Naive thymus-derived CD8-positive, alpha-beta T cell (primary cell): ENCODE measurements at regions not wholly inside any gene's neighbourhood (a gene's known extent, or its start where the extent isn't known, plus 50 kb on each side); places are given as distances from the start of the nearest gene placed in this dataset.
"Not testable (repeated sequence)": the region's sequence is repeated elsewhere in the genome, so short reads cannot be mapped to it uniquely, and the experiment has no call there.

Source experiments
- ATAC-seq, 2 donors: fragments of 150-1000 bp; cut with Tn5 transposase in 1 of 2; sonication (Bioruptor Pico), chemical (Tn5 transposase) in 1 of 2; 1 replicate in 1 of 2; 2 replicates in 1 of 2; pipeline ENCODE4 v1.10.0; 2021; ENCODE audit warnings: mild to moderate bottlenecking in 2 of 2, moderate library complexity in 2 of 2
- POLR2A ChIA-PET: fragments of 350-600 bp; sonication (Branson Sonifier 250); formaldehyde crosslinking; loops from one replicate; lab custom pipeline; 2021; ENCODE audit warnings: antibody characterized with exemption; lab: Charles Lee
- DNase-seq, 10 donors: peaks; one replicate each; pipeline versions ENCODE4 v3.0.0 to v3.0.0-alpha.2; 2020 to 2022
- H3K27ac Mint-ChIP-seq, 10 donors: one replicate each; pipeline ENCODE4 v1.8.0; 2020 to 2022; ENCODE audit warnings: mild to moderate bottlenecking in 10 of 10, mixed read lengths in 10 of 10, moderate library complexity in 4 of 10, inconsistent platforms in 1 of 10
- H3K27me3 Mint-ChIP-seq, 5 donors: one replicate each; pipeline ENCODE4 v1.8.0; 2021 to 2022; ENCODE audit warnings: mixed read lengths in 5 of 5
- H3K36me3 Mint-ChIP-seq, 3 donors: one replicate each; pipeline ENCODE4 v1.8.0; 2020 to 2022; ENCODE audit warnings: mixed read lengths in 3 of 3, mild to moderate bottlenecking in 2 of 3, inconsistent platforms in 1 of 3
- H3K4me1 Mint-ChIP-seq, 4 donors: one replicate each; pipeline ENCODE4 v1.8.0; 2021 to 2022; ENCODE audit warnings: mixed read lengths in 4 of 4
- H3K4me3 Mint-ChIP-seq, 10 donors: one replicate each; pipeline ENCODE4 v1.8.0; 2020 to 2022; ENCODE audit warnings: mild to moderate bottlenecking in 10 of 10, mixed read lengths in 10 of 10, moderate library complexity in 6 of 10, inconsistent platforms in 1 of 10
- H3K9me3 Mint-ChIP-seq, 9 donors: one replicate each; pipeline ENCODE4 v1.8.0; 2020 to 2022; ENCODE audit warnings: mixed read lengths in 9 of 9, mild to moderate bottlenecking in 3 of 9, inconsistent platforms in 1 of 9, moderate library complexity in 1 of 9

DNA sequence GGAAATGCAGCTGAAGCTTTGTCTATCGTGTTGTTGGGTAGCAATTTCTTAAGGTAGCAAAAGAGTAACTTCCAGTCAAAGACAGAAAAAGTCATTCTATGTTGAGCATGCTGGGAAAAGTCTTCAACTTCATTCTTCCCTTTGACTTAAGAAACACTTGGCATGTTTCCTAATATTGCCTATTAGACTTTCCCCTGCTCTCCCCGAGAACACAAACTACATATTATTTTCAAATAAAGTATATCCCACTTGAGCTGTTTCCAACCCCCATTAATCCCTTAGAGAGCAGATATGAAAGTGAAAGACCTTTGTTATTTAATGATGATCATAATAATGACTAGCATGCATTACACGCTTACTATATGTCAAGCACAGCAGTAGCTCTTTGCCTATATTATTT, 136.0 kb upstream of the SPOPL start:
- no peak overlapping the region for H3K4me3 Mint-ChIP-seq

DNA sequence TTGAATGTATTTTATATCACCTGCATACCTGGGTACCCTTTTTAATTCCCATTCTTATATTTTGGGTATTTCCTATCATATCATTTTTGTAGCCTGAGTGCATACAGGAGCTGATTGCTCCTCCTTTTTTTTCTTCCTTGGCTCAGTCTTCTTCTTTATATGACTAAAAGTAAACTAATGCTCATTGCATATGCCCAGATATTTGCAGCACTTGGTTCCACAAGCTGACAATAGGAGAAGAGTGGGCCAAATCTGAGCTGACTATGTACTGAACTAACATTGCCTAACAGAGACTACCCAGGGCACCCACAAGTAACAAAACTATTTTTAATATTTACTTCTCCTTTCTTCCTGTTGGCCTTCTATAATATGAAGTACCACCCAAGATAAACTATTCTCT, 131.7 kb upstream of the SPOPL start:
- peaks cover 0 to 4% (median 0%) of the 10 kb centered on the region in 5 donors for H3K27me3 Mint-ChIP-seq
- no peaks in the 10 kb centered on the region for H3K4me1 Mint-ChIP-seq
- POLR2A ChIA-PET = no interaction called here
- DNase-seq (no peak), ATAC-seq (no peak)
- no peak overlapping the region for H3K27ac Mint-ChIP-seq
- no peak overlapping the region for H3K4me3 Mint-ChIP-seq
- H3K36me3 Mint-ChIP-seq = no peaks in the 10 kb centered on the region
- H3K9me3 Mint-ChIP-seq = peaks cover 0 to 3% (median 0%) of the 10 kb centered on the region in 9 donors

More for the DNA sequence above, 136.0 kb upstream of the SPOPL start:
- no peak for DNase-seq
- H3K27ac Mint-ChIP-seq = no peak overlapping the region
- POLR2A ChIA-PET = no interaction called here
- ATAC-seq = no peak
- H3K9me3 Mint-ChIP-seq = peaks cover 0 to 4% (median 0%) of the 10 kb centered on the region in 9 donors
- H3K36me3 Mint-ChIP-seq = peaks cover 0 to 4% (median 0%) of the 10 kb centered on the region in 3 donors
- H3K4me1 Mint-ChIP-seq = no peaks in the 10 kb centered on the region
- peaks cover 0 to 7% (median 4%) of the 10 kb centered on the region in 5 donors for H3K27me3 Mint-ChIP-seq

DNA sequence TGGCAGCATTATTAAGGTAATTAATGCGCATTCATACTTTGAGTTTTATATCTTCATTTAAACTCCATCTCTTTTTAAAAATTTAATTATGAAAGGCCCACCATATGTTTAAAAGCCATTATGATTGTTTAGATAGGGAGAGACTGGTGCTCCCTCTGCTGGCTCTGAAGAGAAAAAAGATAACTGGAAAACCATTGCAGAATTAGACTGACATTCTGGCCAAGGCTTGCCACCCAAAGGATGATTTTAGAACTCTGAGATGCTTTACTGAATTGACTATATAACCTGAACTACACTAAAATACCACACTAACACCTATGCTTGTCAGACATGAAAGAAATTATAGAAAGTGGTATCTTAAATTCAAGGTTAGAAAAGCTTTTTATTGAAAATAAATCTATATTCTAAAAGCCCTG, 127.6 kb upstream of the SPOPL start:
- Mint-ChIP-seq H3K9me3 (peaks cover 0 to 4% (median 0%) of the 10 kb centered on the region in 9 donors), H3K27ac (no peak overlapping the region), H3K27me3 (peaks cover 0 to 7% (median 4%) of the 10 kb centered on the region in 5 donors), H3K4me1 (no peaks in the 10 kb centered on the region), H3K36me3 (peaks cover 0 to 4% (median 2%) of the 10 kb centered on the region in 3 donors), H3K4me3 (no peak overlapping the region)
- POLR2A ChIA-PET = no interaction called here
- DNase-seq = no peak
- no peak for ATAC-seq

DNA sequence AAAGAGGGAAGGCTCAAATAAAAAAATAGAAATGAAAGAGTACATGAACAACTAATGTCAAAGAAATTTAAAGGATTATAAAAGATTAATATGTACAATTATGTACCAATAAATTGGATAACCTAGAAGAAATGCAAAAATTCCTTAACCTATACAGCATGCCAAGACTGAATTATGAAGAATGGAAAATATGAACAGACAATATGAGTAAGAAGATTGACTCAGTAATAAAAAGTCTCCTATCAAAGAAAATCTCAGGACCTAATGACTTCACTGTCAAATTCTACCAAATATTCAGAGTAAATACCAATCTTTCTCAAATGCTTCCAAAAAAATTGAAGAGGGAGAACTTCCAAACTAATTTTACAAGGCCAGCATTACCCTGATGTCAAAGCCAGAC, 120.2 kb upstream of the SPOPL start:
- ATAC-seq = no peak
- H3K36me3 Mint-ChIP-seq = peaks cover 0 to 4% (median 2%) of the 10 kb centered on the region in 3 donors
- no peaks in the 10 kb centered on the region for H3K4me1 Mint-ChIP-seq
- DNase-seq = no peak
- no peak overlapping the region for H3K27ac Mint-ChIP-seq
- H3K9me3 Mint-ChIP-seq = peaks cover 0 to 12% (median 4%) of the 10 kb centered on the region in 9 donors
- POLR2A ChIA-PET = no interaction called here
- H3K4me3 Mint-ChIP-seq = no peak overlapping the region
- peaks cover 0 to 9% (median 3%) of the 10 kb centered on the region in 5 donors for H3K27me3 Mint-ChIP-seq

DNA sequence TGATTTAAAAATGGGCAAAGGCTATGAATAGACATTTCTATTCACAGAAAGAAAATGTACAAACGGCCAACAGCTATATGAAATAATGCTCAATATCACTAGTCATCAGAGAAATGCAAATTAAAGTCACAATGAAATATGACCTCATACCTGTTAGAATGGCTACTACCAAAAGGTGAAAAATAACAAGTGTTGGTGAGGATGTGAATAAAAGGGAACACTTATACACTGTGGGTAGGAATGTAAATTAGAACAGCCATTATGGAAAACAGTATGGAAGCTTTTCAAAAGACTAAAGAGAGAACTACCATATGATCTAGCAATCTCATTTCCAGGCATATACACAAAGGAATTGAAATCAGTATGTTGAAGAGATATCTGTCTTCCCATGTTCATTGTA, 118.9 kb upstream of the SPOPL start:
- peaks cover 0 to 12% (median 4%) of the 10 kb centered on the region in 9 donors for H3K9me3 Mint-ChIP-seq
- no peak for DNase-seq
- H3K4me1 Mint-ChIP-seq = no peaks in the 10 kb centered on the region
- POLR2A ChIA-PET = no interaction called here
- no peak overlapping the region for H3K4me3 Mint-ChIP-seq
- H3K27me3 Mint-ChIP-seq = peaks cover 0 to 9% (median 3%) of the 10 kb centered on the region in 5 donors
- H3K27ac Mint-ChIP-seq = no peak overlapping the region
- ATAC-seq = no peak
- peaks cover 0 to 4% (median 2%) of the 10 kb centered on the region in 3 donors for H3K36me3 Mint-ChIP-seq

DNA sequence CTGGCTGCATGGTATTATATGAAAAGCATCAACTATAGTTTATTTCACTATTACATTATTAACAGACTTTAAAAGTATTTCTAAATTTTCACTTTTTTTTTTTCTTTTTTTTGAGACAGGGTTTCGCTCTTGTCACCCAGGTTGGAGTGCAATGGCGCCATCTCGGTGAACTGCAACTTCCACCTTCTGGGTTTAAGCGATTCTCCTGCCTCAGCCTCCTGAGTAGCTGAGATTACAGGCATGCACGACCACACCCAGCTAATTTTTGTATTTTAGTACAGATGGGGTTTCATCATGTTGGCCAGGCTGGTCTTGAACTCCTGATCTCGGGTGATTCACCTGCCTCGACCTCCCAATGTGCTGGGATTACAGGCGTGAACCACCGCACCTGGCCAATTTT, 115.4 kb upstream of the SPOPL start:
- ATAC-seq, POLR2A ChIA-PET, H3K27me3 Mint-ChIP-seq, H3K4me3 Mint-ChIP-seq, H3K36me3 Mint-ChIP-seq, H3K4me1 Mint-ChIP-seq, DNase-seq, H3K27ac Mint-ChIP-seq: not testable (repeated sequence)
- H3K9me3 Mint-ChIP-seq = peaks cover 0 to 12% (median 2%) of the 10 kb centered on the region in 9 donors

DNA sequence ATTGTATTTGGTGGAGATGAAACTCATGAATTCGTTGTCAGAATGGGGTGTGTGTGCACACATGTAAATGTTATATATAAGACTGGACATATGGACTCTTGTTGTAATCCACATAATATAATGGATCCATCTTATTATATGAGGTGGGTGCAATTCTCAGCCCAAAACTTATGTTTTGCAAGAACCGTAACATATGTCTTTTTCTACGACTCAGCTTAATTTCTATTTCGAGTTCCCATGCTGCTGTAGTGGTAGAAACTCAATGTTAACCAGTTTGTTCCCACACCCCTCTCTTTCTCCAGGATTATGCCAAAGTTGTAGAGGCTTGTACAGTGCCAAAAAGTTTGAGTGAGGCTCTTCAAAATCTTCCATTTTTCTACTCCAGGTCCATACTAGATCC, 112.5 kb upstream of the SPOPL start:
- POLR2A ChIA-PET = no interaction called here
- H3K4me1 Mint-ChIP-seq = no peaks in the 10 kb centered on the region
- H3K27me3 Mint-ChIP-seq = peaks cover 0 to 6% (median 0%) of the 10 kb centered on the region in 5 donors

DNA sequence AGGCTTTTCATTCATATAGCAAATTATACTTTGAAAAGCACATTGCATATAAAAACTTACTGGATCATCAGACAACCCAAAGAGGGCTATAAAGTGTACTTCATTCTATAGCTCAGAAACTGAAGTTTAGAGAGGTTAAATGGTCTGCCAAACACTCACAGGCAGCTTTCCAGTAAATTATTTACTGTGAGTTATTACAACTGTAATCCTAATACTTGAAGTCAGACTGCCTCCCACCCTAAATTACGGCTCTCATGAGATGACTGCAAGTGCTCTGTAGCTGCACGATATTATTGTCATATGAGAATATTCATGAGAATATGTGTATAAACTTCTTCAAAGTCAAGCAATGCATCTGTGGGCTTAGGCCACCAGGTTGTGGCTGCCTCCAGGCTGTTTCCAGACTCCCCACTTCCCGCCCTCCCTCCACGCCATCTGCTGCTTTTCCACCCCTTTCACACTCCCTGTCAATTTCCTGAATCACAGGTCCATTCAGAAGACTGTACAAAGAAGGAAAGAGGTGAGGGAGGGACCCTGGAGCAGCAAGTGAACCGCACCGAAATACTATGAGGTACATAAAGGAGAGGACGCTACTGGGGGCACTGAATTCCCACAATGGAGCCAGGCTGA, 111.1 kb upstream of the SPOPL start:
- Mint-ChIP-seq H3K27ac (no peak overlapping the region), H3K36me3 (no peaks in the 10 kb centered on the region), H3K4me3 (peak overlapping the region in 1 of 10 donors; percentile 59), H3K27me3 (peaks cover 0 to 6% (median 0%) of the 10 kb centered on the region in 5 donors), H3K4me1 (no peaks in the 10 kb centered on the region), H3K9me3 (no peaks in the 10 kb centered on the region)
- DNase-seq (no peak), ATAC-seq (no peak)
- POLR2A ChIA-PET = no interaction called here

More for the DNA sequence above, 112.5 kb upstream of the SPOPL start:
- Mint-ChIP-seq H3K36me3 (no peaks in the 10 kb centered on the region), H3K9me3 (no peaks in the 10 kb centered on the region), H3K27ac (no peak overlapping the region), H3K4me3 (no peak overlapping the region)
- no peak for DNase-seq
- no peak for ATAC-seq

DNA sequence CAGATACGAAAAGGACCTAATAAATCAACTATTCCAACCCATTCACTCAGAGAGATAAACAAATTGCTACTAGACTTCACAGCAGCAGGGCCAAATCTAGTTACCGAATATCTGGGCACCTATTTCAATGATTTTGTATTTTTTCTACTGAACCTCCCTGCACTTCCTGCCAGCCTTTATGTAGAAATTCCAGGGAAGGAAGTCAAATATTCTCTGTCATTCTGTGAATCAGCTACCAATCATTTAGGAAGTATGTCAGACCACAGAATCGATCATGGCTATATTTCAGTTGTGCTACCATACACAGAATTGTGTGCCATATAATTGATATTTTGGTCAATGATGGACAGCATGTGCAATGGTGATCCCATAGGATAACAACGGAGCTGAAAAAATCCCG, 109.6 kb upstream of the SPOPL start:
- DNase-seq = no peak
- Mint-ChIP-seq H3K9me3 (peaks cover 0 to 9% (median 0%) of the 10 kb centered on the region in 9 donors), H3K36me3 (no peaks in the 10 kb centered on the region), H3K27ac (no peak overlapping the region), H3K4me3 (no peak overlapping the region), H3K27me3 (peaks cover 0 to 6% (median 0%) of the 10 kb centered on the region in 5 donors), H3K4me1 (no peaks in the 10 kb centered on the region)
- POLR2A ChIA-PET = no interaction called here
- no peak for ATAC-seq

DNA sequence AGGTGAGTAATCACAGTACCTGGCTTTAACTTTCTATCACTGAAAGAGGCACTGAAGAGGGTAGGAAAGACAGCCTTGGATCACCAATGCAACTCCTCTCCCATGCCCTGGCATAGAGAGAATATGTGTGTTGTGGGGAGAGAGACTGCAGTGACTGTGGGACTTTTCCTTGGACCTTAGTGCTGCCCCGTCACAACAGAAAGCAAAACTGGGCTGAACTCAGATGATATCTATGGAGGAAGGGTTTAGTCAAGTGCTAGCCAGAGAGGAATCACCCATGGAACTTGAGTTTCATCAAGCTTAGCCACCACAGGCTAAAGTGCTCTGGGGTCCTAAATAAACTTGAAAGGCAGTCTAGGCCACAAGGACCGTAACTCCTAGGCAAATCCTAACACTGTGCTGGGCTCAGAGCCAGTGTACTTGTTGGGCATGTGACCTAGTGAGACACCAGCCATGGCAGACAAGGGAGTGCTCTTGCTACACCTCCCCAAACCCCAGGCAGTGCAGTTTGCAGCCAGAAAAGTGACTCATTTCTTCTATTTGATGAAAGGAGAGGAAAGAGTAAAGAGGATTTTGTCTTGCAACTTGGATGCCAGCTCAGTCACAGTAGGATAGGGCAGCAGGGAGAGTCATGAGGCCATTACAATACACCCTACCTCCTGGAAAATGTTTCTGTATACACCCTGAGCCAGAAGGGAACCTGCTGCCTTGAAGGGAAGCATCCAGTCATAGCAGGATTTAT, 105.8 kb upstream of the SPOPL start:
- Mint-ChIP-seq H3K36me3 (peaks cover 0 to 16% (median 0%) of the 10 kb centered on the region in 3 donors), H3K4me1 (no peaks in the 10 kb centered on the region), H3K27ac (no peak overlapping the region), H3K9me3 (peaks cover 2 to 39% (median 12%) of the 10 kb centered on the region in 9 donors), H3K27me3 (peaks cover 0 to 13% (median 0%) of the 10 kb centered on the region in 5 donors), H3K4me3 (no peak overlapping the region)
- POLR2A ChIA-PET = no interaction called here
- ATAC-seq = no peak
- no peak for DNase-seq

DNA sequence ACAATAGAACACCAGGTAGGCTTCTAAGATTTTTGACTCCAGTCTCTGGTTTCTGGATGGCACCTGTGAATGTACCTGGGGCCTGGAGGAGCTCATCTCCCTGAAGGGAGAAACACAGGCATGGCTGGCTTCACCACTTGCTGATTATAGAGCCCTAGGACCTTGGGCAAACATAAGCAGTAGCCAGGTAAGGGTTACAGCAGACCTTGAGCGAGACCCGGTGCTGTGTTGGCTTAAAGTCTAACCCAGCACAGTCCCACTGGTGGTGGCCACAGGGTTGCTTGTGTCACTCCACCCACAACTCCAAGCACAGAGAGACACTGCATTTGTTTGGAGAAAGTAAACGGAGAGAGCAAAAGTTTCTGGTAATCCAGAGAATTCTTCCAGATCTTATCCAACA, 104.7 kb upstream of the SPOPL start:
- peaks cover 5 to 50% (median 23%) of the 10 kb centered on the region in 9 donors for H3K9me3 Mint-ChIP-seq
- no peak overlapping the region for H3K27ac Mint-ChIP-seq
- peaks cover 0 to 6% (median 0%) of the 10 kb centered on the region in 5 donors for H3K27me3 Mint-ChIP-seq
- H3K4me3 Mint-ChIP-seq = no peak overlapping the region
- ATAC-seq (no peak), DNase-seq (no peak)
- H3K36me3 Mint-ChIP-seq = peaks cover 0 to 26% (median 3%) of the 10 kb centered on the region in 3 donors
- no peaks in the 10 kb centered on the region for H3K4me1 Mint-ChIP-seq
- POLR2A ChIA-PET = no interaction called here

DNA sequence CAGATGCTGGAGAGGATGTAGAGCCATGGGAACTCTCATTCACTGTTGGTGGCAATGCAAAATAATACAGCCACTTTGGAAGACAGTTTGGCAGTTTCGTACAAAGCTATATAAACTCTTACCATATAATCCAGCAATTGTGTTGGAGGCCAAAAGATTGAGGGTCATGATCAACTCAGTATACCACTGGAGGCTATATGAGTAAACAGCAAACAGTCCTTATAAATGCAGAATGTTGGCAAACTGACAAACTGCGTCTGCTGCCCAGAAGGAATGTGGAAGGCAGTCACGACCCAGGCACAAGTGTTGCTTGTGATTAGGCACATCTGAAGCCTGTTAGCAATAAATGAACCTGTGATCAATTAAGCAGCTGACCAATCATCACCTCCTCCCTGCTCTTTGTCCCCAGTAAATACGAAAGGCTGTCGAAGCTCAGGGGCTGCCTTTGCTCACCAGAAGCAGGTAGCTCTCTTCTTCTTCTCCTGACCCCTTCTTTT, 98.1 kb upstream of the SPOPL start:
- no peak overlapping the region for H3K4me3 Mint-ChIP-seq
- H3K27ac Mint-ChIP-seq = no peak overlapping the region
- POLR2A ChIA-PET = no interaction called here
- H3K36me3 Mint-ChIP-seq = peaks cover 0 to 17% (median 3%) of the 10 kb centered on the region in 3 donors
- ATAC-seq (no peak), DNase-seq (no peak)
- H3K27me3 Mint-ChIP-seq = peaks cover 0 to 1% (median 0%) of the 10 kb centered on the region in 5 donors
- H3K9me3 Mint-ChIP-seq = peaks cover 8 to 34% (median 16%) of the 10 kb centered on the region in 9 donors
- no peaks in the 10 kb centered on the region for H3K4me1 Mint-ChIP-seq

DNA sequence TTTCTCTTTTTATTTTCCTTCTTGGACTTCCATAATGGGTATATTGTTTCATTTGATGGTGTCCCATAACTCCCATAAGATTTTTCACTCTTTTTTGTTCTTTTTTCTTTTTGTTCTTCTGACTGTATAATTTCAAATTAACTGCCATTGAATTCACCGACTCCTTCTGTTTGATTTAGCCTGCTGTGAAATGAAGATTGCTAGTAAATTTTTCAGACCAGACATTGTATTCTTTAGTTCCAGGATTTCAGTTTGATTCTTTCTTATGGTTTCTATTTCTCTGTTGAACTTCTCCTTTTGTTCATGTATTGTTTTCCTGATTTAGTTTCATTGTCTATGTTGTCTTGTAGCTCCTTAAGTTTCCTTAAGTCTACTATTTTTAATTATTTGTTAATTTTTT, 87.6 kb upstream of the SPOPL start:
- peaks cover 0 to 26% (median 7%) of the 10 kb centered on the region in 3 donors for H3K36me3 Mint-ChIP-seq
- no peak overlapping the region for H3K27ac Mint-ChIP-seq
- peaks cover 0 to 62% (median 32%) of the 10 kb centered on the region in 9 donors for H3K9me3 Mint-ChIP-seq
- H3K4me3 Mint-ChIP-seq = no peak overlapping the region
- H3K27me3 Mint-ChIP-seq = peaks cover 0 to 2% (median 0%) of the 10 kb centered on the region in 5 donors
- DNase-seq (no peak), ATAC-seq (no peak)
- H3K4me1 Mint-ChIP-seq = no peaks in the 10 kb centered on the region
- POLR2A ChIA-PET = no interaction called here
